NCI-H2196 treated with DMSO at 0.1 percent for 48 hours (cell line): ENCODE measurements at regions not wholly inside any gene's neighbourhood (a gene's known extent, or its start where the extent isn't known, plus 50 kb on each side); places are given as distances from the start of the nearest gene placed in this dataset.

Experiments used
- DNase-seq: peaks from one replicate; lab custom pipeline; 2025; ENCODE audit not compliant: unreplicated experiment; lab: John Stamatoyannopoulos, UW

DNA sequence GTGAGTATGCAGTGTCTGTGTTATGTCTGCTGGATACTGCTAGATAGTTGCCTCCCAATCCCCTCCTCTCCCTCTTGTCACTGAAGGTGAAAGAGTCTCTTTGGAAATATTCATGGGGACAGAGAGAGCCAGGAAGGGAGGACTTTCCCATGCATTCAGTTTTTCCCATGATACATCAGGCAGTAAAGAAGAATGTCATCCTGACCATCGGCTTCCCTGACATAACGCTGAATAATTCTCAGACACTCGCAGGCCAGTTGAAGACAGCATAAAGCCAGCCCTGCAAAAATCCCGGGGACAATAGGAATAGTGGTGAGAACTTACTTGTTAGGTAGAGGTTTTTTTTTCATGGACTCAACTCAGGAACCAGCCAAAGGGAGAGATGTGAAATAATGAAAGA, 58.1 kb downstream of the KLF4 start:
- DNase-seq = no peak

DNA sequence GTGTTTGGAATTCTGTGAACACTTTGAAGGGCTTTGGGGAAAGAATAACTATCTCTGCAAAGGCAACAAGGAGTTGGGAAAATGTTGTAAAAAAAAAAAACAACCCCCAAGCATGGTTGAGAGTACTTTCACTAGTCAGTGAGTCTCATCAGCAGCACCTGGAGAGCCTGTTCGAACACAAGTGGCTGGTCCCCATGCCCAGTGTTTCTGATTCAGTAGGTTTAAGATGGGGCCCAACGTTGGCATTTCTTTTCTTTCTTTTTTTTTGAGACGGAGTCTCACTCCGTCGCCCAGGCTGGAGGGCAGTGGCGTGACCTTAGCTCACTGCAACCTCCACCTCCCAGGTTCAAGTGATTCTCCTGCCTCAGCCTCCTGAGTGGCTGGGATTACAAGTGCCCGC, 59.5 kb downstream of the KLF4 start:
- no peak for DNase-seq

DNA sequence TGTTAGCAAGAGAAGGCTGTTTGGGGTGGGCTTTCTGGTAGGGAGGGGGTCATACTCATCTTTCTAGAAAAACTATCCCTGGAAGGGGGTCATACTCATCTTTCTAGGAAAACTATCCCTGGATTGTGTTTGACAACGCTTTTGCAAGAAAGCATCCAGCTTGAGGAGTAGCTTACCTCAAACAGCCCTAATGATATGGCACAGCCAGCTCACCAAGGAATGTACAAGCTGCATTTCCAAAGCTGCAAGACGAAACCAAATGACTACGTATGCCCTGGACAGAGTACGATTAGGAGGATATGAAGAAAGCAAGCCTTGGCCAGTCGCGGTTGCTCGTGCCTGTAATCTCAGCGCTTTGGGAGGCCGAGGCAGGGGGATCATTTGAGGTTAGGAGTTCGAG, 63.4 kb downstream of the KLF4 start:
- no peak for DNase-seq

DNA sequence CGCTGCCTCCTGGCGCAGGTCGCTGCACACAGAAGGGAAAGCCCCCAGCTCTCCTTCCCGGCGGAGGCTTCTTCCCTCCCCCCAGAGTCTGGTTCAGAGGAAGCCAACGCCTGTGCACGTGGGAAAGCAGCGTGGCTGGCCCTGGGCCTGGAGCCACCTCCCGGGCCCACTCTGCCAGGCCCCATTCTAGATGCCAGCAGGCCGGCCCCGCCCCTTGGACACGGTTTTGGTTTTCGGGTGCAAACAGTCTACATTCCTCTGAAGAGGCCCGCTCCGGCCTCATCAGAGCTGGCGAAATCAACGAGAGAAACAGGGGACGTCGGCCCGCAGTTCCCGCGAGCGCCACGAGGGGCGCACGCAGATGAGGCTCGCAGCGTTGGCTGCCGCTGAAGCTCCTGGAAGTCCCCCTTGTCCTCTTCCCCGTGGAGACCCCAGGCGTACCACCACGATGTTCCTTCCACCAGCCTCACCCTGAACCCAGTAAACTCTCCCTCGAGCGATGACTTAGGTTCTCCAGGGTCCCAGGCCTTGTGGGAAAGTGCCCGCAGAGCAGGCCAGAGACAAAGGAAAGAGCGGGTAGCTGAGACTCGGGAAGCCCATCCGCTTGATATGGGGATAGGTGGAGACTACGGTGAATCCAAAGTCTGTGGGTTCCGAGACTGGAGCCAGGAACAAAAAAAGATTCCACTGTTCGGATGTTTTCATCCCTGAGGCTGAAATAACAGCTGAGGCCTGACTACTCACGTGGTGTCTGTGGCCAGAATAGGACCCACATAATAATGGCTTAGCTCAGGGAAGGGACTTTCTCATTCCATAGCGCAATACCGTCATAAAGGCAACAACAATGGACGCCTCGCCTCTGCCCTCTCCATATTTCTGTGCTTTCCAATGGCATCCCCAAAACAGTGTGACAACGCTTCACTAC, 64.2 kb downstream of the KLF4 start:
- no peak for DNase-seq

DNA sequence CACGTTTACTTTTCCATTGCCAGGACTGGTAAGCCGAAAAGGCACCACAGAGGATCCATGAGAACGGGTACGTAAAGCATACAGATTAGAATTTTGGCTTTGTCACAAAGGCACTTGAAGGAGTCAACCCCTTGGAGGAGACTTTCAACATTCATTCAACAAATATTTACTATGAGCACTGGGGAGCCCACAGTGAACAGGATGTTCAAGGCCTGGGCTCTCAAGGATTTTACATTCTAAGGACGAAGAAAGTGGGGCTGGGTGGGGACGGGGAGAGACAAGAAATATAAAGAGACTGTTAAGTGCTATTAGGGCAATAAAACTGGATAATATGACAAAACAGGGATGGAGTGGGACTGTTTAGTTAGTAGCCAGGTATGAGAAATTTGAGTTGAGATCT, 66.0 kb downstream of the KLF4 start:
- no peak for DNase-seq

DNA sequence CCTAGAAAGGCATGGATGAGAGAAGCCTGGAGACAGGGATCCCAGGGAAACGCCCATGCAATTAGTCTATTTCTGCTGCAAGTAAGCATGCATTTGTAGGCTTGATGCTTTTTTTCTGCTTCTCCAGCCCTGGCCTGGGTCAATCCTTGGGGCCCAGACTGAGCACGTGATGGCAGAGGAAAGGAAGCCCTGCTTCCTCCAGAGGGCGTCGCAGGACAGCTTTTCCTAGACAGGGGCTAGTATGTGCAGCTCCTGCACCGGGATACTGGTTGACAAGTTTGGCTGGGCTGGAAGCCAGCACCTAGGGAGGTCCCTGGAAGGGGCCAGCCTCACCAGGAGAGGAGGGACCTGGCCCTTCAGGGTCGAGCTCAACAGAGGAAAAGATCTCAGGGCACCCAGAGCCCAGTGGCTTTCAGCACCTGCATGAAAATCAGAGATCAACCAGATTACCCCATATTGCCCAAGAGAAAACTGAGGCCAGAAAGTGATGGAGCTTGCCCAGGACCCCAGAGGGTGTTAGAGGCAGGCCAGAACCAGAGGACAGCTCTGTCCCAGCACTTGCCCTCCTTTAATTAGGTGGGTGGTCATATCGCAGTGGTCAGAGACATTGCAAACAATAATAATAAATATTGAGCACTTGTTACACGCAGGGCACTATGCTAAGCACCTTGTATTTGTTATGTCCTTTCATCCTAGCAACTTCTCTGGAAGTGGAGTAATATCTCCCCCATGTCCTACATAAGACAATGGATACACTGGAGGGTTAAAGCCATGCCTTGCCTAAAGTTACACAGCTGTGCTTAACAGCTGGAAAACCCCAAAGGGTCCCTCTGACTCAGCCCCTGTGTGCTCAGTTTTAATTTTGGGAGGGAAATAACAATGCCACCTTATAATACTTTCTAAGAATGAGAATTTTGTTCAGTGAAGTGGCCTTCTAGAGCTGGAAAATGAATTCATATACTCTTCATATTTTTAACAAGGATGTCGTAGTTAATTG, 67.1 kb downstream of the KLF4 start:
- peak; percentile 16 for DNase-seq

DNA sequence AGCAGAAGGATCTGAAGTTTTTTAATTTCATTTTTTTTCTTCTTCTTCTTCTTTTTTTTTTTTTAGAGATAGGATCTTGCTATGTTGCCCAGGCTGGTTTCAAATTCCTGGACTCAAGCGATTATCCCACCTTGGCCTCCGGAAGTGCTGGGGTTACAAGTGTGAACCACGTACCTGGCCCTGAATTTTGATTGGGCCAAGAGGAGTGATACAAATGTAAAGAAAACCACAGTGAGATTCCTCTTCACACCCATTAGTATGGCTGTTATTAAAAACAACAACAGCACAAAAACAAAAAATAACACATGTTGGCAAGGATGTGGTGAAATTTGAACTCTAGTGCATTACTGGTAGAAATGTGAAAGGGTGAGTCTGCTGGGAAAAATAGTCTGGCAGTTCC, 79.1 kb downstream of the KLF4 start:
- no peak for DNase-seq

DNA sequence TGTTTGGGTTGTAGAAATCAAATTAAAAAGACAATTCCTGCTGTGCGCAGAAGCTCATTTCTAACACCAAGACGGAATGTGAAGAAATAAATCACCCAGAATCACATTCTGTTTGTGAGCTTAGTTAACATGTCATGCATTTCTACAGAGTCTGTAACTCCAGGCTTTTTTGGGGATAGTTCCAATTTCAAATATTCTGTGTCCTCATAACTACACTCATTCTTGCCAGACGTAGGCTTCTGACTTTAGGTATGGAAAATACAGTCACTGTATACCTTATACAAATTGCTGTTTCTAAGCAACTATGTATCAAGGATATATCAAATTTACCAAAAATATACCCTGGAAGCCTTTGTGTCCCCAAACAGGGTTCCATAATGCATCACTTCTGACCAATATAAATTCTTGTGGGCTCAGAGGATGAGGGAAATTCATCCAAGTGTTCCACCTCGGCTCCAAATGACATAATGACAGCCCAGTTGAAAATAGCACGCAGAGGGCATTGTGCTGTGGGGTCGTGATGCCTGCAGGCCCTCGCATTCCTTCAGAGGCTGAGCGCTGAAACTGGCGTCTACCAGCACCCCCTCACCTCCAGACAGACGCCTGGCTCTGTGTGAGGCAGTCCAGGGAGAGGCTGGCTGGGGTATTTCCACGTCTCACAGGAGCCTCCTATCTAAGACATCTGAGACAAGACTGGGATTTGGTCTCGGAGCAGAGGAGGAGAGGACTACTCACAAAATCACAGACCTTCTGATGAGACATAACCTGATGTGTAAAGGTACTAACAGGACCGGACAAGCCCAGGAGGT, 79.8 kb downstream of the KLF4 start:
- no peak for DNase-seq

DNA sequence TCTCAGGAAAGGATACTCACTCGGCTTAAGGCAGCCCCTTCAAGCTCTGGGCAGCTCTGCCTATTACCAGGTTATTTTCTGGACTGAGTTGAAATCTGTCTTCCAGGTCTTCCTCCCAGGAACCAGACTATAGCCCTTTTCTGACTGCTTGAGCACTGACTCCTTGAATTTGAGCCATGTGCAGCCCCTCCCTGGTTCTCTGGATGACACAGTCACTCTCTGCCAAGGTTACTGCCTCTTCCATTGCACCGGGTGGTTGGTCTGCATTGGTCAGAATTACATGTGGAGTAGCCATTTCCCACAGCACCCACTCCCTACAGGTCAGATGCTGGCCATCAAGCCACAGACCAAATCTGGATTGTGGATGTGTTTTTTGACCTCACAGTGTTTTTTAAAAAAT, 81.9 kb downstream of the KLF4 start:
- no peak for DNase-seq

DNA sequence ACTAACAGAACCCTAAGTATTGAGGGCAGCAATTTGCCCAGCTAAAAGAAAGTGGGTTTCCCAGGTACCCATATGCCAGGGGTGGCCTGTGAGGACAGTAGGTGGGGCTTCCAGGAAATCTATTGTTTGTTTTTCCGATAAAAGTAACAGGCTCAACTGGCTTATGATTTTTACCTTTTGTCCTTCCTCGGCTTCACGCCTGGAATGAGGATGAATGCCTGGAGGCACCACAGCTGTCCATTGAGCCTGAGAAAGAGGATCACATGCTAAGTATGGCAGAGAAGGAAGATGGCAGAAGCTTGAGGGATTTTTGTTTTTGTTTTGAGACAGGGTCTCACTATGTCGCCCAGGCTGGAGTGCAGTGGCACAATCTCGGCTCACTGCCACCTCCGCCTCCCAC, 84.1 kb downstream of the KLF4 start:
- DNase-seq = no peak

DNA sequence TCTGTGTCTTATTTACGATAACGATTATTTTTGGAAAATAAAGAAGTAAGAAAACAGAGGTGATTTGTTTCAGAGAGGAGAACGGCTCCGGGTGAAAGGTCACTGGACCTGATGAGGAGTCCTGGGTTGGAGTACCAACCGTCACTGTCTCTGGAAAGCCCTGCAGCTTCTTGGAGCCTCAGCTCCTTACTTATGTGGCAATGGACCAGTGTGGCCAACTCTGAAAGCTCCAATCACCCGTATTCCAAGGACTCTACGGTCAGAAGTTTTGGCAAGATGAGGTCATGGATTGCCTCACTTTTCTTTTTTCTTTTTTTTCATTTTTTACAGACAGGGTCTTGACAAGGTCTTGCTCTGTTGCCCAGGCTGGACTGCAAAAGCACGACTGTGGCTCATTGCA, 84.8 kb downstream of the KLF4 start:
- DNase-seq = no peak

DNA sequence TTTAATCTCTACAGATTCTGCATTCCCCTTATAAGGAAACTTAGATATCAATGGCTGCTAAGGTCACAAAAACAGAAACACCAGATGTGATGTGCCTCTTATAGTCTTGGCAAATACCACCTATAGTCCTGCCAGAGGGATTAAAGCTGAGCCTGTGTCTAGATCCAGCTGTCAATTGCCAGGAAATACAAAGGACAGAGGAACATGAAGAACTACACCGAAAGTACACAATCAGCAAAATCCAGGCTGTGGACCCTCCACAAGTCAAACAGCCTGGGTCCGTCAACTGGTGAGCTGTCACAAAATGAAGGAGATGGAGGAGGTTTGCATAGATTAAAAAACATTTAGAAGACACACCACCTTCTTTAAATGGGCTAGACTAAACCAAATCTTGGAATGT, 85.4 kb downstream of the KLF4 start:
- no peak for DNase-seq

DNA sequence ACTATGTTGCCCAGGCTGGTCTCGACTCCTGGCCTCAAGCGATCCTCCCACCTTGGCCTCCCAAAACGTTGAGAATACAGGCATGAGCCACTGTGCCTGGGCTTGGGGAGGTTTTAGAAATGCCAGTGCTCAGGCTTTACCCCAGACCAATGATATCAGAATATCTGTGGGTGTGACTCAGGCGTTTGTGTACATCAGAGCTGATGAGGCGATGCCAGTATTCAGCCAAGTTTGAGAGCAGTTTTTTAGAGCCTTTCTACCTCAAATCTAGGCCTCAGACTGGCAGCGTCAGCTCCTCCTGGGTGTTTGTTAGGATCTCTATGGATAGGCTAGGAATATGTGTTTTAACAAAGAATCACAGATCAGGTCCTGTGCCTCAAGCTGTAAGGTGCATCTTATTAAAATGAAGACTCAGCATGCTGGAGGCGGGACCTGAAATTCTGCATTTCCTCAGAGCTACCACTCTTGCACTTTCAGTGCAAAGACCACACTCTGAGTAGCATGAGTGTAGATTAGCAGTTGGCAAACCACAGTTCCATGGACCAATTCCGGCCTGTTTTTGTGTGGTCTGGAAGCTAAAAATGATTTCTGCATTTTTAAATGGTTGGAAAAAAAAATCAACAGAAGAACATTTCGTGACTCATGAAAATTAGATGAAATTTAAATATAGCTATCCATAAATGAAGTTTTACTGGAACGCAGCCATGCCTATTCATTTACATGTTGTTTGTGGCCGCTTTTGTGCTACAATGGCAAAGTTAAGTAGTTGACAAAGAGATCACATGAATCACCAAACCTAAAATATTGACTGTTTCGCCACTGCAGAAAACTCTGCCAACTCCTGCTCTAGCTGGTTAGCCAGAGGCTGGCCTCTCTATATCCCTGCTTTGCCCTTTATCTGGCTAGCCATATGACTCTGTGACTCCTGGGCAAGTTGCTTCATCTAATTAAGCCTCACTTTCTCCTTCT, 92.2 kb downstream of the KLF4 start:
- DNase-seq = no peak

DNA sequence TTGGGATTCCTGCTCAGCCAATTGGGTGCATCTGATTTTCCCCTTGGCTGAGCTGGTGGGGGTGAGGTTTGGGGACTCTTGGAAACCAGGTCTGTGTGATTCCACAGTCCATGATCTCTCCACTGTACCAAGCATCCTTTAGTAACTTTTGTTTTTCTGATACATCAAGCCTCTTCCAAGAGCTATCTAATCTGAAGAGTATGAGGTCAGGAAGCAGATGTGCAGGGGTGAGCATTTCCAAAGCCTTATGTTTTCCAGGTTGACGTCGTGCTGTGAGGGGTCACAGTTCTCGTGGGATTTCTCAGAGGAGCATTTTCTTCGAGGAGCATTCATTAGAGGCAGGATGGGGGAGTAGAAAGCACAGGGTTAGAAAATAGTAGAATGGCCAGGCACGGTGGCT, 95.3 kb downstream of the KLF4 start:
- DNase-seq = no peak

DNA sequence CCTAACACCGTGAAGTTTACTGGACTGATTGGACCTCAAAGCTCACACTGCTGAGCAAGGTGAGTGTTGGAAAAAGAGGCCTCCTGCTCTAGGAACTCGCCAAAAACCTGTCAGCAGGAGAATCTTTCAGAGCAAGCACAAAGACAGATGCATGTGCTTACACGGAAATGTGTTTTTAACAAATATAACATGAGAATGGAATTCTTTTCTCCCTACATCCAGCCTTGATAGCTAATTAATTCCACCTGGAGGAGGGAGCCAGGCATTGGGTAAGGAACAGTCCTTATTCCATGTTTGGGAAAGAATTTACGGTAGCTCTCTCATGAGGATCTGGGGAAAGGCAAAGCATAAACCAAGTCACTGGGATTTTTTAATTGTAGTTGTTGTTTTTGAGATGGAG, 98.8 kb downstream of the KLF4 start:
- no peak for DNase-seq

DNA sequence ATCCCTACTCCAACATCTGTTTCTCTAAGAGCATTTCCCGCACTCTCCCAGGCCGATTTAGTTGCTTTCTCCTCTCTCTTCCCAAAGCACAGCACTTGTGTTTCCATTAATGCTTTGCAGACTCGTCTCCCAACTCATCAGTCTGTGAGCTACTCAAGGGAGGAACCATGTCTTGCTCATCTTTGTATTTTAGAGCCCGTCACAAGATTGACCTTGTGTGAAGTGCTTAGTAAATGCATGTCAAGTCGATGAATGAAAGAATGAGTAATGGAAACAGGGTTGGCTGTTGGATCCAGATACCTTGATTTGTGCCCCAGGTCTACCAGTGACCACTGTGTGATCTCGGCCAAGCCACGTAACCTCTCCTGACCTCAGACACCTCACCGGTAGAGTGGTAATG, 99.3 kb downstream of the KLF4 start:
- no peak for DNase-seq

DNA sequence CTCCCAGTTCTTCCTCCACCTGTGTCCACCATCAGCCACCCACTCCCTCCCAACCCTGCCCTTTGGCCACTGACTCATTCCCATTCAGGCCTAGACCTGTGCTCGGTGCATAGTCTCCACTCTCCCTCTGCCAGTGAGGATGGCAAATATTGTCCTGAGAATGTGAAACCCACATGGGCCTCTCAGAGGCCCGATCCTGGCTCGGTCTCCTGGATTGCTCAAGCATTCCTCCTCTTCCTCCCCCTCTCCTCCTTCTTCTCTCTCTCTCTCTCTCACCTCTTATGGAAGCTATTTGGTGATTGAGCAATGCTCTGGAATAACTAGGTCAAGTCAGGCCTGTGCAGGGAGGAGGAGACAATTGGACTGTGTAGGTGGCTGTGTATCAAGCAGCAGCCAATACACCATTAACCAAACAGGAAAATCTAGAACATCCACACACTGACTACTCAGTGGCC, 99.9 kb downstream of the KLF4 start:
- no peak for DNase-seq

DNA sequence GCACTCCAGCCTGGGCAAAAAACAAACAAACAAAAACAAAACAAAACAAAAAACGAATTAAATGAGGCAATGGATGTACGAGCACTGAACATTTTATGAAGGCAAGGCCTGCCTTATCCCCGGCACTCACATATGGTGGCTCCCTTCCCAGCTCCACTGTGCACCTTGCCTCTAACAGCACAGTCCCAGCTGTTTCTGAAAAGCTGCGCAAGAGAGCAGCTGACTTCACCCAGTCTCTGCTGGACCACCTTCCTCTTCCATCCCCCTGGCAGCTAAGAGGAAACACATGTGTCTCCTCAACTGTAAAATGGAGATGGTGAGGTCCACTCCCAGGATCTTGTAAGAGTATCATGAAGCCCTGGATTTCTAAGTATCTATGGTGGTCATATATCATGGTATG, 100.7 kb downstream of the KLF4 start:
- no peak for DNase-seq

DNA sequence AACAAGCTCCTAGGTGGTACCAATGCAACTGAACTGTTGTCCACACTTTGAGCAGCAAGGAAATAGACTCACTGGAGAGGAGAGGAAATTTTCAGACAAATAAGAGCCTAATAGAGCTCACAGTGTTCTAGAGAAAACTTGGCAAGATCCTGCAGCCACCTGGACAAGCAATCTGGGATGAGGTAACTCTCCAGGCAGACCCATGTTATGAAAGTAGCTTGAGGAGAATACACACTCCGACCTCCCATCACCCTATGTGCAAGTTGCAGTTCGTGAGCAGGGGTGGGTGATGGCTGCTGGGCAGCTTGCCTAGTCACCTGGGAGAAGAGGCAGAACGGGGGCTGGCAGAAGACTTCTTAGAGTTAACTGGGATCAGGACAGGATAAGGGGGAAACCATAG, 102.2 kb downstream of the KLF4 start:
- no peak for DNase-seq

DNA sequence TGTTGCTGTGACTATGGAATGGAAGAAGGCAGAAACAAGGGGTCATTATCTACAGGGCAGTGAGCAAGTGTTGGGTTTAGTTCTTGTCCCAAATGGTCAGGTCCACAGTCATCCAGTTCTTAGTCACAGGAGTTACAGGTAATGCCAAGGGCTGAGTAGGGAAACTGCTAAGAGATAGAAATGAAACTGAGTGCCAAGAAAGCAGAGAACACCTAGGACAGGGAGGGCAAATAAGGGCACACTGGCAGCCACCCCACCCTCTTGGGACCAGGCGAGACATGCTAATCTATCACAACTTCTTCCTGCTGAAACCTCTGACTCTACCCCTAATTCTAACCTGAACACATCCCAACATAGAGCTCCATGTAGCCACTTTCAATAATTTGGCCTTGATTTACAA, 103.2 kb downstream of the KLF4 start:
- no peak for DNase-seq
